Right cardiac atrium (tissue), 5 donors: ENCODE measurements at regions not wholly inside any gene's neighbourhood (a gene's known extent, or its start where the extent isn't known, plus 50 kb on each side); places are given as distances from the start of the nearest gene placed in this dataset.

ENCODE experiments used
- ATAC-seq, 2 donors: fragments of 200-7000 bp; cut with Tn5 transposase; one replicate each; pipeline versions ENCODE4 v1.8.0 to v1.9.1; 2020; ENCODE audit warnings: moderate library complexity in 2 of 2, mild to moderate bottlenecking in 1 of 2
- DNase-seq, 3 donors: peaks; one replicate each; pipeline ENCODE4 v3.0.0-alpha.2; 2020
- H3K27ac ChIP-seq: one replicate; pipeline ENCODE4 v1.5.1; 2013; ENCODE audit warnings: mild to moderate bottlenecking, low read length, control low read depth, moderate library complexity
- H3K27me3 ChIP-seq: one replicate; pipeline ENCODE4 v1.6.1; 2013; ENCODE audit not compliant: control insufficient read depth, insufficient read depth
- H3K4me1 ChIP-seq: one replicate; pipeline ENCODE4 v1.6.1; 2013; ENCODE audit warnings: low read length; ENCODE audit not compliant: control insufficient read depth, insufficient read depth
- H3K4me3 ChIP-seq: one replicate; pipeline ENCODE4 v1.5.1; 2013; ENCODE audit warnings: low read length, control low read depth
- H3K9me3 ChIP-seq: one replicate; pipeline ENCODE4 v1.6.1; 2013; ENCODE audit warnings: low read length; ENCODE audit not compliant: control insufficient read depth
- WGBS: extraction: QIAGEN DNeasy Blood & Tissue Kit; methylation state at CpG from one replicate; pipeline ENCODE4 v1.1.7; 2013; 5-methylcytosine and 5-hydroxymethylcytosine counted together
- intact Hi-C, 4 donors: fragments of 100-400 bp; cut with DNase I; formaldehyde crosslinking; loops; one replicate each; pipeline versions ENCODE4 v1.11.0 to v1.14.0; 2022 to 2023
- donor health status: healthy with polysubstance abuse.
- donor health status: DM: no; HTN: yes; CAD: no.
- donor health status: DM: no; HTN: no; CAD: no.
- donor health status: DM: no; HTN: yes; CAD: no; lungs with severe emphysema.
- donor health status: DM: yes; HTN: yes; CAD: no.

DNA sequence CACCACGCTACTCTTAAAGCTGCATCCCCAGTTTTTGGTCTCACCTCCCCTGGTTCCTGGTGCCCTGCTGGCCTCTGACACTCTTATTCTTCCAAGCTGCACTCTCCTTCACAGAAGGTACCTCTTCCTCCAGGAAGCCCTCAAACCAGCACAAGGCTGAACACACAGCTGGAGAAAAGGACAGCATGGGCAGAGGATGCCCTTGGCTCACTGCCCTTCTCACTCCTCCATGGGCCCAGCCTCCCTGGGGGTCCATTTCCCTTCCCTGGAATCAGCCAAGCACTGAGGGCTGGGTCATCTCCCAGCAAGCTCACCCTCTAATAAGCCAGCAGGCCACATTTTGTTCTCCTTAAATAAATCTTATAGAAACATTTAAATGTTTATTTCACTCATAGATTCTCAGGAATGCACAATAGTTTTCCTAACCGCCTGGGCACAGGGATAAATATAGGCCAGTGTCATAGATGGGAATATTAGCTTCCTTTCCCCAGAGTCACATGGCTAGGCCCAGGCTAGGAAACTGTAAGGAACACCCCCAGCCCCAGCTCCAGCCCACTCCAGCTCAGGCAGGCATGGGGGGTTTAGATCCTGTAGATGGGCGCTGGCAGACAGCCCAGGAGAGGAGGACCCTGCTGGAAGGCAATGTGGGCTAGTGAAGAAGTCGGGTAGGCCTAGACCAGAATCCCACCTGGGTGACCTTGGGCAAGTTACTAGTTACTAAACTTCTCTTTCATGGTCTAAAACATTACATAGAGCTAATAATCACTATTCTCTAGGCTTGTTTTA, 51.5 kb downstream of the IRAG1 start:
- Histone ChIP-seq H3K27ac (no peak overlapping the region), H3K27me3 (no peaks in the 10 kb centered on the region), H3K4me1 (peaks cover 2% of the 10 kb centered on the region), H3K9me3 (no peaks in the 10 kb centered on the region), H3K4me3 (no peak overlapping the region)
- intact Hi-C loops: no loop called here
- 78% methylated on average over 4 of the region's 4 CpGs for WGBS
- ATAC-seq: no peak
- no peak for DNase-seq

DNA sequence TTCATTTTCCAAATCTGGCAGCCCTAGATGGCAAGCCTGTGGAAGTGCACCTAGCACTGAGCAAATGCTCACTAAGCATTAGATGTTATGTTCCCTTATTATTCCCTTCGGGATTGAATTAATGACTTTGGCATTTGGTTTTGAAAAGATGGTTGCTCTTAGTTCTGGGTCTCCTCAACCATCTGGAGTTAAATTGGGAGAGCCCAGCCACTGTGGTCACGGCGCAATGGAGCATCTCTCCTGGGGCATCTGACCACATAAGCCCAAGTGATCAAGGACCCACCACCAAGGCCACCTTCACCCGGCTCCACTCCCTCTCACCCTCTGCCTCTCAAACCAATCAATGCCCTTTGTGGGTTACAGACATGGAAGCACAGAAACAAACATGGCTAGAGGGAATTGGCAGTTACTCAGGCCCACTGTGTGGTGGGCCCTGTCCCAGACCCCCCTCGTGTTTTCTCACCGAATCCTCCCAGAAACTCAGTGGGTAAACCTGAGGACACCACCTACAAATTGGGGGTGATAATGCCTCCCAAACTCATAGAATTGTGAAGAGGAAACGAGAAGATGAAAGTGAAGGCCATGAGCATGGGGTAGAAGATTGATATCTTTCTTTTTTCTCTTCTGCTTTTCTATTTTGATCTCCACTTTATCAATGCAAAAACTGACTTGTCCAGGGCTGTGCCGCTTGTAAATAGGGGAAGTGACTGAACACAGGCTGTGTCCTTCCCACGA, 52.2 kb downstream of the IRAG1 start:
- peaks cover 2% of the 10 kb centered on the region for H3K4me1 ChIP-seq
- peak in 1 of 2 donors; percentile 30 for ATAC-seq
- no peak overlapping the region for H3K27ac ChIP-seq
- no peaks in the 10 kb centered on the region for H3K27me3 ChIP-seq
- no peak for DNase-seq
- intact Hi-C loops: no loop called here
- WGBS: 85% methylated on average over 9 of the region's 9 CpGs
- no peak overlapping the region for H3K4me3 ChIP-seq
- H3K9me3 ChIP-seq: no peaks in the 10 kb centered on the region

- no peaks in the 10 kb centered on the region for H3K9me3 ChIP-seq
- H3K27ac ChIP-seq: no peak overlapping the region
- intact Hi-C loops: no loop called here
- no peak overlapping the region for H3K4me3 ChIP-seq
- no peak for ATAC-seq
- WGBS: 61% methylated on average over 3 of the region's 3 CpGs
- DNase-seq: no peak
- peaks cover 2% of the 10 kb centered on the region for H3K4me1 ChIP-seq
- no peaks in the 10 kb centered on the region for H3K27me3 ChIP-seq
Measured at GRCh38 chr11:10640308-10640707, 53.2 kb downstream of the IRAG1 start.

DNA sequence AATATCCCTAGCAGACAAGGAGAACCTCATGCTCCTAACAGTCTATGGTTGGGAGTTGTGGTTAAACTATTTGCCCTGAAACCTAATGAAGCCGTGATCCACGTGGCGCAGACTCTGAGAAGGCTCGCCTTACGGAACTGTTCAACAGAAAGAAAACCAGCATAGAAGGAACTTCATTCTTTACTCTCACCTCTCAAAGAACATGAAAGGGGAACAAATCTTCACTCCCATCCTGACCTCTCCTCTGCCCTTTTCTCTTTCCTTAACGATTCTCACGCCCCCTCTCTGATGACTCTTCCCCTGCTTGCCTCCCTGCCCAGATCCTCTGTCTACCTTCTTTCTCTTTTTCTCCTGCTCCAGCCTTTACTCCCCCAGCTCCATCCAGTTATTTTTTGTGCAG, 54.2 kb downstream of the IRAG1 start:
- no peak for DNase-seq
- peaks cover 2% of the 10 kb centered on the region for H3K4me1 ChIP-seq
- intact Hi-C loops: no loop called here
- 80% methylated on average over 7 of the region's 7 CpGs for WGBS
- H3K9me3 ChIP-seq: no peaks in the 10 kb centered on the region
- H3K27ac ChIP-seq: peak overlapping the region; percentile 17
- H3K4me3 ChIP-seq: no peak overlapping the region
- ATAC-seq: no peak
- H3K27me3 ChIP-seq: no peaks in the 10 kb centered on the region

DNA sequence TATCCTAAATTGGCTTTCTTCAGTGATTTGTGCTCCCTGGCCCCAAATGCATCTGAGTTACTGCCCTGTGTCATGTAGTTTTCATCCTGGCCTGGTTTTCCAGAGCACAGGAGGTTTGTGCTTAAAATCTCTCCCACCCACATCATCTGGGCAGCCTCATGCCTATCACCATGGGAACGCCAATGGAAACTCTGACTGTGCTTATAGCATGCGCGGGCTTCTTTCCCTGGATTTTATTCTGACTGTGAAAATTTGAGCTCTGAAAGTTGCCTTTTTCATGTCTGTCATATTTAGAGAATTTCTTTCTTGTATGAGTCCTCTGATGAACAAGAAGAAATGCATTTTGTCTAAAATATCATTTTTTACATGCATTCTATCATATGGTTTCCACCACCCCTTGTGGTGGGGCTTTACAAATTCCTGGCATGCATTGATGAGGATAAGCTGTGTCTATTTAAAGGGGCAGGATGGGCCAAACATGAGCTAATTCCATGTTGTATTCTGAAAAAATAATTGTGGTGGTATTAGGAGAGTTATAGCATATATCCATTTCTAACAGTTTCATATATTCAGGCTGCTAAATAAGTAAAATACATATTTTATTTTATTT, 55.1 kb downstream of the IRAG1 start:
- 64% methylated on average over 3 of the region's 3 CpGs for WGBS
- intact Hi-C loops: no loop called here
- no peak overlapping the region for H3K4me3 ChIP-seq
- peak in 1 of 2 donors; percentile 30 for ATAC-seq
- H3K27me3 ChIP-seq: no peaks in the 10 kb centered on the region
- no peaks in the 10 kb centered on the region for H3K9me3 ChIP-seq
- DNase-seq: no peak
- no peak overlapping the region for H3K27ac ChIP-seq
- H3K4me1 ChIP-seq: peaks cover 2% of the 10 kb centered on the region

DNA sequence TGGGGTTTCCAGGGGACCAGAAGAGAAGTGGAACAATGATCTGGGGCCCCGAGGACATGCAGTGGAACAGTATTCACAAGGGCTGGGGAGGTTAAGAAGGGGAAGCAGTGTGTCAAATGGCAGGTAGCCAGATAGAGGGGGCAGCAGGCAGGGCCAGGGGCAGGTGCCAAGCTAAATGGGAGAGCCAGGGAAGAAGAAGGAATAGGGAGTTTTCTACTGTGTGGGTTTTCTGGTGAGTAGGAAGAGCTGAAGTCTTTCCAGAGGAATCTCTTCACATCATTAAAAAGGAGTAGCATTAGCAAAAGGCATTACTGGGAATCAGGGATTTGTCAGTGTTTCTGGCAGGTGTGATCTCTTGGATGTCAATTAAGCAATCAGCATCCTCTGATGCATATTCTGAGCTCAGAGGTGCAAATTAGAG, 55.8 kb downstream of the IRAG1 start:
- no peak for ATAC-seq
- Histone ChIP-seq H3K4me1 (peaks cover 2% of the 10 kb centered on the region), H3K27ac (no peak overlapping the region)

GRCh38 chr11:10634407-10634806, 59.1 kb downstream of the IRAG1 start:
- Histone ChIP-seq H3K9me3 (no peaks in the 10 kb centered on the region), H3K4me1 (no peaks in the 10 kb centered on the region), H3K27ac (no peak overlapping the region), H3K4me3 (no peak overlapping the region), H3K27me3 (no peaks in the 10 kb centered on the region)
- ATAC-seq (no peak), DNase-seq (no peak)
- 91% methylated on average over 3 of the region's 3 CpGs for whole genome bisulfite sequencing
- intact Hi-C loops: no loop called here

More for the DNA sequence above, 55.8 kb downstream of the IRAG1 start:
- no peaks in the 10 kb centered on the region for H3K9me3 ChIP-seq
- WGBS: 60% methylated on average over 1 of the region's 1 CpG
- DNase-seq: no peak
- H3K4me3 ChIP-seq: no peak overlapping the region
- intact Hi-C loops: no loop called here
- no peaks in the 10 kb centered on the region for H3K27me3 ChIP-seq

- ATAC-seq (no peak), DNase-seq (no peak)
- Histone ChIP-seq H3K4me1 (no peaks in the 10 kb centered on the region), H3K27ac (no peak overlapping the region), H3K27me3 (no peaks in the 10 kb centered on the region), H3K9me3 (no peaks in the 10 kb centered on the region), H3K4me3 (no peak overlapping the region)
- WGBS: 89% methylated on average over 11 of the region's 11 CpGs
- intact Hi-C loops: no loop called here
Measured at GRCh38 chr11:10633261-10633660, 60.3 kb downstream of the IRAG1 start.

- no peaks in the 10 kb centered on the region for H3K4me1 ChIP-seq
- 83% methylated on average over 5 of the region's 5 CpGs for WGBS
- no peak overlapping the region for H3K27ac ChIP-seq
- intact Hi-C loops: no loop called here
- H3K4me3 ChIP-seq: no peak overlapping the region
- ATAC-seq (no peak), DNase-seq (no peak)
- no peaks in the 10 kb centered on the region for H3K27me3 ChIP-seq
- H3K9me3 ChIP-seq: no peaks in the 10 kb centered on the region
Measured at GRCh38 chr11:10632483-10632882, 61.1 kb downstream of the IRAG1 start.

DNA sequence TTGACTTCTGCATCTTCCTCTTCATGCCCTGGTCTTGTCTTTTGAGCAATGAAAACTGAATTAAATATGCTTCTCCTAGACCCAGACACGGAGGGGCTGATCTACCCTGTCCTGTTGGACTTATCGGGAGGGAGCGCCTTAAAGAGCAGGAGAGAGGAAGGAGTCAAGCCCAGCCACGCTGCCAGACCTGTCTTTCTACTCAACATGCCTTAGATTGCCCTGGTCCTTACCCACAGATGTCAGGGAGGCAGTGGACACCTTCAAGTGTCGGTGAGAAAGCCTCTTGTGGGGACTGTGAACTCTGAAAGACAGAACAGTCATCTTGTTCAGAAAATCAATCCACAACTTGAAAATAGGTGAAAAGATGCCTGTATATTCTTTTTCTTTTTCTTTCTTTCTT, 61.8 kb downstream of the IRAG1 start:
- Histone ChIP-seq H3K4me1 (no peaks in the 10 kb centered on the region), H3K27ac (no peak overlapping the region), H3K27me3 (no peaks in the 10 kb centered on the region), H3K4me3 (no peak overlapping the region), H3K9me3 (no peaks in the 10 kb centered on the region)
- intact Hi-C loops: no loop called here
- ATAC-seq (no peak), DNase-seq (no peak)
- 93% methylated on average over 5 of the region's 5 CpGs for WGBS

DNA sequence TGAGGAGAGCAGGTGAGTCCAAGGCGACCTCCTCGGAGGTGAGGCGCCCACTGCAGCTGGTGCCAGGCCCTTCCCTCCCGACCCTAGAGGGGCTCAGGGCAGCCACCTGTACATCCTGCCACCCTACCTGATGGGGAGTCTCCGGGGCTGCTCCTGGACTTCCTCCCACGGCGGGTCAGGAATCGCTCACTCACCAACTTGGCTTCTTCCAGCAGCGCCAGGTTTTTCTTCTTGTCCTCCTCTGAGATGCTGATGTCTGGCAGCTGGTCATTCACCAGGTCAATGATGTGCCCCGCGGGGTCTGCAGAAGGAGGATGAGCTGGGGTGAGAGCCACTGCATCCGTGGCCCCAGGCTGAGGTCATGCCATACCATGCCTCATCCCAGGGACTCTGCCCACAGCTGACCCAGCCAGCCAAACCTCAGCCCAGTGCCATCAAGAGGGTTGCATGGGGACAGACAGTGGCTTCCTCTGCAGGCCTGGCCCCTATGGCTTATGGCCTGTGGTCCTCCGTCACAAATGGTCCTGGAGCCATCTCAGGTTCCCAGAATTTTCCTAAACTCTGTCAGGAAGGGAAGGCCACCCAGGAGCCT, 61.0 kb upstream of the LYVE1 start:
- ATAC-seq: no peak
- WGBS: 91% methylated on average over 13 of the region's 13 CpGs
- no peak overlapping the region for H3K4me3 ChIP-seq
- no peaks in the 10 kb centered on the region for H3K9me3 ChIP-seq
- intact Hi-C loops: loop anchor here in 1 of 4 donors (5.0 kb wide), 1 partner anchor 98 kb away; no protein-coding TSS in a partner anchor
- H3K27me3 ChIP-seq: no peaks in the 10 kb centered on the region
- no peak overlapping the region for H3K27ac ChIP-seq
- no peak for DNase-seq
- H3K4me1 ChIP-seq: no peaks in the 10 kb centered on the region
